Mammary epithelial cell (primary cell): ENCODE measurements at regions not wholly inside any gene's neighbourhood (a gene's known extent, or its start where the extent isn't known, plus 50 kb on each side); places are given as distances from the start of the nearest gene placed in this dataset.

Experiments
- EZH2 ChIP-seq: IDR thresholded peaks from 2 replicates; pipeline ENCODE4 v1.6.1; 2012; ENCODE audit warnings: low read length, inconsistent platforms, borderline replicate concordance
- TF ChIP-seq, protein P1 (sequence below), 2 donors: IDR thresholded peaks in 1 of 2; conservative IDR thresholded peaks in 1 of 2; 2 replicates each; pipeline ENCODE4 v1.5.1; 2011 to 2012; ENCODE audit warnings: inconsistent platforms in 2 of 2, low read length in 2 of 2, mild to moderate bottlenecking in 2 of 2, control low read depth in 1 of 2, low read depth in 1 of 2; ENCODE audit not compliant: insufficient read depth in 1 of 2; ENCODE audit errors: extremely low read depth in 1 of 2

- TF ChIP-seq, protein P1, sequence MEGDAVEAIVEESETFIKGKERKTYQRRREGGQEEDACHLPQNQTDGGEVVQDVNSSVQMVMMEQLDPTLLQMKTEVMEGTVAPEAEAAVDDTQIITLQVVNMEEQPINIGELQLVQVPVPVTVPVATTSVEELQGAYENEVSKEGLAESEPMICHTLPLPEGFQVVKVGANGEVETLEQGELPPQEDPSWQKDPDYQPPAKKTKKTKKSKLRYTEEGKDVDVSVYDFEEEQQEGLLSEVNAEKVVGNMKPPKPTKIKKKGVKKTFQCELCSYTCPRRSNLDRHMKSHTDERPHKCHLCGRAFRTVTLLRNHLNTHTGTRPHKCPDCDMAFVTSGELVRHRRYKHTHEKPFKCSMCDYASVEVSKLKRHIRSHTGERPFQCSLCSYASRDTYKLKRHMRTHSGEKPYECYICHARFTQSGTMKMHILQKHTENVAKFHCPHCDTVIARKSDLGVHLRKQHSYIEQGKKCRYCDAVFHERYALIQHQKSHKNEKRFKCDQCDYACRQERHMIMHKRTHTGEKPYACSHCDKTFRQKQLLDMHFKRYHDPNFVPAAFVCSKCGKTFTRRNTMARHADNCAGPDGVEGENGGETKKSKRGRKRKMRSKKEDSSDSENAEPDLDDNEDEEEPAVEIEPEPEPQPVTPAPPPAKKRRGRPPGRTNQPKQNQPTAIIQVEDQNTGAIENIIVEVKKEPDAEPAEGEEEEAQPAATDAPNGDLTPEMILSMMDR (conservative IDR thresholded peaks at IDR 0.05 in 1 of 2, IDR thresholded peaks at IDR 0.05 in 1 of 2; ENCODE audit: extremely low read depth in 1 of 2, insufficient read depth in 1 of 2, low read depth in 1 of 2, low read length in 2 of 2) = no peak
- no peak for TF ChIP-seq EZH2
Observed at GRCh38 chr3:56876916-56877315, 75.2 kb upstream of the ARHGEF3 start.
